SU-DHL-6 (cell line): ENCODE measurements at regions not wholly inside any gene's neighbourhood (a gene's known extent, or its start where the extent isn't known, plus 50 kb on each side); places are given as distances from the start of the nearest gene placed in this dataset.

Source experiments
- EZH2phosphoT487 ChIP-seq: fragments of 200-600 bp; sonication (generic), shearing (Covaris generic); conservative IDR thresholded peaks from 2 replicates; pipeline ENCODE4 v1.6.1; 2018; ENCODE audit warnings: mild to moderate bottlenecking, antibody characterized with exemption, low read length, moderate library complexity, mixed read lengths
- TF ChIP-seq, protein P1 (sequence below): fragments of 200-600 bp; sonication (generic); IDR thresholded peaks from one replicate; pipeline ENCODE4 v1.5.1; 2017; ENCODE audit warnings: antibody characterized with exemption, mild to moderate bottlenecking, low read length, moderate library complexity; ENCODE audit not compliant: insufficient read depth, poor library complexity, severe bottlenecking

DNA sequence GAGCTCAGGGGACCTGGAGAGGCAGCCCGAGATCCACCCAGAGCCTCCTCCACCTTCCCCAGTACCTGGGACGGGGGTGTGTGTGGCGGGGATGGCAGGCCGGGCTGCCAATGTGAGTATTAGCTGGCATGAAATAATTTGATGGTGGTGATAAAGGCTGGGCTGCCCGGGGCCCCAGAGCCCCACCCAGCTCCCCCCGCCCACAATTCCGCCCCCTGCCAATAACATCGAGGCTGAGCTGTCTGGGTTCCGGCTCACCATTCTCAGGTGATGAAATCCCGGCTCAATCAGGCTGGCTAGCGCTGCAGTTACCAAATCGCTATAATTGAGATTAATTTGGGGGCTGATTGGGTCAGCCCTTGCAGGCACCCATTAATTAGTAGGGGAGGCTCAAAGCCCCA, 103.8 kb upstream of the CASZ1 start:
- TF ChIP-seq, protein P1, sequence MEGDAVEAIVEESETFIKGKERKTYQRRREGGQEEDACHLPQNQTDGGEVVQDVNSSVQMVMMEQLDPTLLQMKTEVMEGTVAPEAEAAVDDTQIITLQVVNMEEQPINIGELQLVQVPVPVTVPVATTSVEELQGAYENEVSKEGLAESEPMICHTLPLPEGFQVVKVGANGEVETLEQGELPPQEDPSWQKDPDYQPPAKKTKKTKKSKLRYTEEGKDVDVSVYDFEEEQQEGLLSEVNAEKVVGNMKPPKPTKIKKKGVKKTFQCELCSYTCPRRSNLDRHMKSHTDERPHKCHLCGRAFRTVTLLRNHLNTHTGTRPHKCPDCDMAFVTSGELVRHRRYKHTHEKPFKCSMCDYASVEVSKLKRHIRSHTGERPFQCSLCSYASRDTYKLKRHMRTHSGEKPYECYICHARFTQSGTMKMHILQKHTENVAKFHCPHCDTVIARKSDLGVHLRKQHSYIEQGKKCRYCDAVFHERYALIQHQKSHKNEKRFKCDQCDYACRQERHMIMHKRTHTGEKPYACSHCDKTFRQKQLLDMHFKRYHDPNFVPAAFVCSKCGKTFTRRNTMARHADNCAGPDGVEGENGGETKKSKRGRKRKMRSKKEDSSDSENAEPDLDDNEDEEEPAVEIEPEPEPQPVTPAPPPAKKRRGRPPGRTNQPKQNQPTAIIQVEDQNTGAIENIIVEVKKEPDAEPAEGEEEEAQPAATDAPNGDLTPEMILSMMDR = no peak
- no peak for TF ChIP-seq EZH2phosphoT487
